Kidney glomerular epithelial cell (primary cell): ENCODE measurements at regions not wholly inside any gene's neighbourhood (a gene's known extent, or its start where the extent isn't known, plus 50 kb on each side); places are given as distances from the start of the nearest gene placed in this dataset.
"Not testable (repeated sequence)": the region's sequence is repeated elsewhere in the genome, so short reads cannot be mapped to it uniquely, and the experiment has no call there.

Experiments
- DNase-seq: peaks from one replicate; lab custom pipeline; 2025; lab: John Stamatoyannopoulos, UW

GRCh38 chr11:12585861-12586260, 88.4 kb upstream of the TEAD1 start:
- DNase-seq, result no peak

DNA sequence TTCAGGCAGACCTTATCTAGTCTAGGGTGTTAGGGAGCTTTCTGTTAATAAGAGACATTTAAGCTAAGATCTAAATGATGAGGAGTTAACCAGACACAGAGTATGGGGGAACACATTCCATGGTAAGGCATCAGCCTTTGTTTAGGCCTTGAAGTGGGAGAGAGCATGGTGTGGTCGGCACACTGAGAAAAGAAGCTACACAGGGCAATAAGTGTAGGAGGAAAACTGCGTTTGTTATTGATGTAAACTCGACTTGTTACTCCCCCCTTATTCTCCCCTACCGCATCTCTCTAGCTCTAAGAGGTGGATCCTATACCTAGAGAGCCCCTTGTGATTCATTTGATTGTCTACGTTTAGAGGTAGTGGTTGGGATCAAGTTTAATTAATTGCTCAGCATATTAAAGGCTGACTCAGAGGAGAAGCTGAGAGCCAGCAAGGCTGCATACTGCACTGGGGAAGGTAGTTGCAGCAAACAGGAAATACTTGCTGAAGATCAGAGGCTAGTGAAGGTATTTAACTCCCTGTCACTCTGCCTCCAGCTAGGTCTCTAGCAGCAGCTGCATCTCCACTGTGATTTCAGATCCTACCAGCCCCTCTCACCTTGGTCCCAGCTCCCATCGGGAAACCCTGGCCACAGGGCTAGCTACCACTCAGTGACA, 86.8 kb upstream of the TEAD1 start:
- peak; percentile 36 for DNase-seq

DNA sequence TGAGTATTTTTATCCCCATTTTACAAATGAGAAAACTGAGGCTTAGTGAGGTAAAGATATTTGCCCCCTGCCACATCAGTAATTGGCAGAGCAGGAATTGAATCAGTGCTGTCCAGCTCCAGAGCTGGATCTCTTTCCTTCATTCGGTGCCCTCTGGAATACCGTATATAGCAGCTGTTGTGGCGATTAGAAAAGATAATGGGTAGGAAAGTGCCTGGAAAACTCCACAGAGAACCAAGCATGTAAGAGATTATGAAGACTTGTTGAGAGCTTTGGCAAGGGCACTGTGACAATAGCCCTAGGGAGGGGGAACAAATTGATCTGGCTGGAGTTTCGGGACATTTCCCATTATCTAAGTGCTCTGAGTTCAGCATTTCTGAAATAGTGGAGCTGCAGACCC, 82.5 kb upstream of the TEAD1 start:
- DNase-seq, result no peak

DNA sequence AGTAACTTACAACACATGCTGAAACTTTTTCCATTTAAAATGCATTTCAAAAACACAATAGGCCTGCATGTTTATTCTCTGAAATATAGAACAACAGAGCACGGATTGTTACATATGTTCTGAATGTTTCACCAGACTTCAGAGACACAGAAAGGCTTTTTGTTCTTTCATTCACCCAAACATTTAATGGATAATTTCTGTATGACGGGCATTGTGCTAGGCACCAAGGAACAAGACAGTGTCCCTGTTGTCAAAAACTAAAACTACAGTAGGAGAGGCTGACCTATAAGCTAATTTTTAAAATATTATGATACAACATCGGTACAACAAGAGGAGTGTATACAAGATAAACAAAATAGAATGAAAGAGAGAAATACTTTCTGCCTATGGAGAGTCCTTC, 81.9 kb upstream of the TEAD1 start:
- no peak for DNase-seq

GRCh38 chr11:12595089-12595847, 79.0 kb upstream of the TEAD1 start:
- DNase-seq, result not testable (repeated sequence)

GRCh38 chr11:12598330-12599256, 75.6 kb upstream of the TEAD1 start:
- DNase-seq, result no peak

DNA sequence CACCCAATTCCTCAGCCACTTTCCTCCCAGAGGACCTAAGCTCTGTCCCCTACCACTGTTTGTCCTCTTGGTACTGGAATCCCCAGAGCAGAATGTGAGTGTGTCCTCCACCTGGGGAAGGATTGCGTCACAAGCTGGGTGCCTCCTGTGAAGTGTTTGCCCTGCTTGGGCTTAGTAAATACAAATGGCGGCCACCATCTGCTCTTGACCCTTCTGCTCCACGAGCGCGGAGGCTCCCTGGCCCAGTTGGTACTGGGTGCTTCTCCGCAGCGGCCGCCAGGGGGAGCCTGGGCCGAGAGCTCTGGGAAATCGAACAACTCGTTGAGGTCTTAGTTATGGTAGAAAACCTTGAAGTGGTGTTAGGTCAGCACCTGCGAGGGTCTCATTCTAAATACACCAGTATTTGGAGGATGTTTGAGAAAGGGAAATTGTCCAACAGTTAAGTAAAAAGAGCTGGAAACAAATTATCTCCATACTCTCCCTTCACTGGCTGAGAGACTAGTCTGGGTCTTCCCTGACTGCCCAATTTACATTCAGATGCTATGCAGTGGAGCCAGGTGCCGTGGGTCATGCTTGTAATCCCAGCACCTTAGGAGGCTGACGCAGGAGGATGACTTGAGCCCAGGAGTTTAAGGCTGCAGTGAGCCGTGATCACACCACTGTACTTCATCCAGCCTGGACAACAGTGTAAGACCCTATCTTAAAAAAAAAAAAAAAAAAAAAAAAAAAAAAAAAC, 74.6 kb upstream of the TEAD1 start:
- DNase-seq, result no peak

DNA sequence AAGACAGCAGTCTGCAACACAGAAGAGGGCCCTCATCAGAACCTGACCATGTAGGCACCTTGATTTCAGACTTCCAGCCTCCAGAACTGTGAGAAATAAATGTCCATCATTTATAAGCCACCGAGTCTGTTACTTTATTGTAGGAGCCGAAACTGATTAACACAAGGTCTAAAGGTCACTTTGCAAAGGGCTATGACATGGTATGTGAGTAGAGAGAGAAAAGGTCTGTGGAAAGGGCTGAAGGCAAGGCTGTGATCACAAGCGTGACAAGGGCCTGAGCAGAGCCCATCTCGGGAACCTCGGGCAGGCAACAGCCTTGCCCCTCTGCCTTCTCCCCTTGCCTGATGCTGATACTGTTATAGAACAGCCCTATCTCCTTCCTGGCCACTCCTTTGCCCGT, 73.4 kb upstream of the TEAD1 start:
- no peak for DNase-seq

GRCh38 chr11:12602421-12602820, 71.8 kb upstream of the TEAD1 start:
- no peak for DNase-seq

DNA sequence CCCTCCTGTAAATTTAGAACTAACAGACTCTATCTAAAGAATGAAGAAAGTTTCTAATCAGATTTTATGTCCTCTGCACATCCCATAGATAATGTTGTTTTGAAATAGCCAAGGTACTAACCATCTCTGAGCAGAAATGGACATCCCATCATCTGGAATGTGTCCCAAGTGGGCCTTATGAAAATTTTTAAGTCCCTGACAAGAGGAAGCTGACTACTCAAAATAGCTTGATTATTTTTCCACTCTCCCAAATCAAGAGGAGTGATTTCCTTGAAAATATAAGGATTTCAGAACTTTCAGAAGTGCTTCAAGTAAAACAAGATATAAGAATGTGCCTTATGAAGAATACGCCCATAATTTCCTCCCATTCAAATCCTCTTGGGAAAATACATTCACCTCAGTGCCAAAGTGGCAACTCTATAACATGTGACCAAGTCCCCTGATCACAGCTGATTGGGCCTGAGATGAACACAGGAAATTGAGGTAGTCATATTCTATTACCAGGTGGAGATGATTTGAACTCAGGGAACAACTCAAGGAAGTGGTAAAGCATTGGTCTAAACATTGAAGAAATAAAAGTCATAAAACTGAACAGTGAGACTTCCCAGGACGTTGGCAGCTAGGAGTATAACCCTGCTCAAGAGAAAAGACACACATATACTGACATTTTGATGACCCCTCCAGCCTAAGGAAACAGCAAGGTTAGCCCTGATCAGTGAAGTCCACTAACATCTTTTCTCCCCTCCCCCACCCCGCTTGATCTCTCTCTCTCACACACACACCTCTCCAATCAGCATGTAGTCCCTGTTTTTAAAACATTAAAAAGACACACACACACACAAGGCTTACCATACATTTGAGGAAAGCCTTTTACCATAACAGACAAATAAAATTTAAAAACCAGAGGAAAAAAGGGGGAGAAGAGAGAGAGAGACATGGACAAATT, 70.8 kb upstream of the TEAD1 start:
- no peak for DNase-seq

- no peak for DNase-seq
These were observed 69.6 kb upstream of the TEAD1 start for GRCh38 chr11:12604557-12605153.

DNA sequence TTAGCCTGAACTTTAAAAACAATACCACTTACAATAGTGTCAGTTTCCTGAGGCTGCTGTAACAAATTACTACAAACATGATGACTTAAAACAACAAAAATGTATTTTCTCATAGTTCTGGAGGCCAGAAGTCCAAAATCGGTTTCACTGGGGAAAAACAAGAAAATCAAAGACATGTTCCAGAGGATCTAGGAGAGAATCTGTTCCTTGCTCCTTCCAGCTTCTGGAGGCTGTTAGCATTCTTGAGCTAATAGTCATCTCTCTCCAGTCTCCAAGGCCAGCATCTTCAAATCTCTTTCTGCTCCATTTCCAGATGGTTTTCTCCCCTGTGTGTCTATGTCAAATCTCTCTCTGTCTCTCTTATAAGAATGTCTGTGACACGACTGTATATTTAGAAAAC, 67.6 kb upstream of the TEAD1 start:
- peak; percentile 20 for DNase-seq

DNA sequence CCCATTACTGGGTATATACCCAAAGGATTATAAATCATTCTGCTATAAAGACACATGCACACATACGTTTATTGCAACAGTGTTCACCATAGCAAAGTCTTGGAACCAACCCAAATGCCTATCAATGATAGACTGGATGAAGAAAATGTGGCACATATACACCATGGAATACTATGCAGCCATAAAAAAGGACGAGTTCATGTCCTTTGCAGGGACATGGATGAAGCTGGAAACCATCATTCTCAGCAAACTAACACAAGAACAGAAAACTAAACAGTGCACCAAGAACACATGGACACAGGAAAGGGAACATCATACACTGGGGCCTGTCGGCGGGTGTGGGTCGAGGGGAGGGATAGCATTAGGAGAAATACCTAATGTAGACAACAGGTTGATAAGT, 65.5 kb upstream of the TEAD1 start:
- DNase-seq, result not testable (repeated sequence)

DNA sequence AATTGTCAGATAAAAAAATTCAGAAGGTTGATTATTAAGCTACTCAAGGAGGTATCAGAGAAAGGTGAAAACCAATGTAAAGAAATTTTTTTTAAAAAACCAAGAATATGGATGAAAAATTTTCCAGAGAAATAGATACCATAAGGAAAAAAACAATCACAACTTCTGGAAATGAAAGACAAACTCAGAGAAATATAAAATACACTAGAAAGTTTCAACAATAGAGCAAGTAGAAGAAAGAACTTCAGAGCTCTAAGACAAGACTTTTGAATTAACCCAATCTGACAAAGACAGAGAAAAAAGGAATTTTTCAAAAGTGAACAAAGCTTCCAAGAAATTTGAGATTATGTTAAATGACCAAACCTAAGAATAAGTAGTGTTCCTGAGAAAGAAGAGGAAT, 62.9 kb upstream of the TEAD1 start:
- no peak for DNase-seq

DNA sequence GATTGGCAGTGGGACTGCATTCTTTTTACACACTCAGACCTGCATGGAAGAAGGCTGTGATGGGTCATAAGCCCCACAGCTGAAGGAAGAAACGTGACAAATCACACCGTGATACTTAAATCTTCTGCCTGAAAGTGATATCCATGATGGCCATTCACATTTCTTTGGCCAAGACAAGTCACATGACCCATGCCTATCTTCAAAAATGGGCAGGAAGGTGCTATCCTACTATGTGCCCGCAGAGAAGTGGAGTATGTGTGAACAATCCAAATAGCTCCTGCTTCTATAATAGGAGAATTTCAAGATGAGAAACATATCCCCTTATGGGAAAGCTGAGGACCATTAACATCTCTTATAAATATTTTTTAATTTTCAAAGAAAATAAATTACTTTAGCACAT, 56.6 kb upstream of the TEAD1 start:
- no peak for DNase-seq

DNA sequence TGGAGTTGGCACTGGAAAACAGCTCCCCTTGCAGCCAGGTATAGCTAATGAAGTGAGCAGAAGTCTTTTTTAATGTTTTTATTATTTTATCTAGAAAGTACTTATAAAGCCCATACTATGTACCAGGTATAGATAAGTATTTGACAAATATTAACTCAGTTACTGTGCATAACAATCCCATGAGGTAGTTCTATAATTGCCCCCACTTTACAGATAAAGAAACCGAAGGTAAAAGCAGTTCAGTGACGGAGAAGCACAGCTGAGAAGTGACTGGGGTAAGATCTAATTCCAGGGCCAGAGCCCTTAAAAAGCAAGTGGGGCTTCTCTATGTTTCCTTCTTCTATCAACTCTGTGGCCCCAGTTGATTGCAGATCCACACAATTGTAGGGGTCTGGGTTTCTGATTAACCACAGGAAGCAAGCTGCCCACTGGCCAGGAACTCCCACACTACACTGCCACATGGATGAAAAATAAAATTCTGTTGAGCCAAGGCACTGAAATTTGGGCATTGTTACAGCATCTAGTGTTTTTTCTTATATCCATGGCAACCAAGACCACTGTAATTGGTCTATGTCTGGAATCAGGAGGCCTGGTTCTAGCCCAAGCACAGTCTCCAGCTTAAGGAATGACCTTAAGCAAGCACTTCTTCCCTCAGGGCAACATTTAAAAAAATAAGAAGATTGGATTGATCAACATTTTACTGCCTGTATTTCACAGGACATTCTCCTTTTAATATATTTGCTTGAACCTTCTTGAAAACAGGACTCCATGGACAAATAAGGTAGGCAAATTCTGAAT, 55.3 kb upstream of the TEAD1 start:
- no peak for DNase-seq

GRCh38 chr11:12623869-12624268, 50.4 kb upstream of the TEAD1 start:
- DNase-seq, result no peak
